ENCODE measurements at regions not wholly inside any gene's neighbourhood (a gene's known extent, or its start where the extent isn't known, plus 50 kb on each side); places are given as distances from the start of the nearest gene placed in this dataset.

GRCh38 chr14:45970621-45971020 lies 681.0 kb downstream of the RPL10L start:
- ChIA-PET POLR2A (no interaction called here), CTCF (no interaction called here)
- no peak for DNase-seq
- Histone ChIP-seq H3K9ac (no peak overlapping the region), H3K9me2 (no peaks in the 10 kb centered on the region), H3K27me3 (ENCODE audit: insufficient read depth) (no peaks in the 10 kb centered on the region), H3K27ac (ENCODE audit: low read depth in 2 of 2, low read length in 1 of 2) (no peak overlapping the region), H3K79me2 (ENCODE audit: insufficient read depth) (no peaks in the 10 kb centered on the region), H3K36me3 (replicated peaks in 1 of 2; ENCODE audit: control insufficient read depth in 1 of 2, insufficient read depth in 2 of 2, low read length in 1 of 2) (no peaks in the 10 kb centered on the region), H4K20me1 (ENCODE audit: insufficient read depth) (no peaks in the 10 kb centered on the region), H3K4me1 (ENCODE audit: control insufficient read depth in 1 of 2, insufficient read depth in 2 of 2, low read depth in 1 of 2, low read length in 1 of 2) (no peaks in the 10 kb centered on the region), H3F3A (replicated peaks; ENCODE audit: insufficient read depth) (no peaks in the 10 kb centered on the region), H2AFZ (ENCODE audit: low read depth) (no peak overlapping the region), H3K4me3 (ENCODE audit: low read depth in 2 of 2, low read length in 1 of 2) (no peak overlapping the region), H3K9me3 (no peaks in the 10 kb centered on the region), H3K4me2 (no peak overlapping the region)
- TF ChIP-seq NRF1 (IDR thresholded peaks at IDR 0.05; ENCODE audit: low read depth, low read length), result no peak
- no peak for TF ChIP-seq JUND (IDR thresholded peaks at IDR 0.05)
- TF ChIP-seq FOXJ3 (CRISPR knock-in tag; IDR thresholded peaks at IDR 0.05), result no peak
- TF ChIP-seq RXRA (IDR thresholded peaks at IDR 0.05; ENCODE audit: borderline replicate concordance, low read depth), result no peak
- no peak for TF ChIP-seq TAF1 (IDR thresholded peaks at IDR 0.05; ENCODE audit: borderline replicate concordance, low read depth, low read length)
- TF ChIP-seq PBX3 (IDR thresholded peaks at IDR 0.05), result no peak
- WGBS (ENCODE audit: low lambda C conversion rate), result 6% methylated on average over 1 of the region's 1 CpG

- H3K4me2 ChIP-seq, result no peak overlapping the region
- no peaks in the 10 kb centered on the region for H4K20me1 ChIP-seq (ENCODE audit: insufficient read depth)
- H3K9me2 ChIP-seq, result no peaks in the 10 kb centered on the region
- no peaks in the 10 kb centered on the region for H3K9me3 ChIP-seq
- no peak overlapping the region for H3K4me3 ChIP-seq (ENCODE audit: low read depth in 2 of 2, low read length in 1 of 2)
- no peaks in the 10 kb centered on the region for H3K79me2 ChIP-seq (ENCODE audit: insufficient read depth)
- H3F3A ChIP-seq (replicated peaks; ENCODE audit: insufficient read depth), result no peaks in the 10 kb centered on the region
- no peak for DNase-seq
- H3K4me1 ChIP-seq (ENCODE audit: control insufficient read depth in 1 of 2, insufficient read depth in 2 of 2, low read depth in 1 of 2, low read length in 1 of 2), result no peaks in the 10 kb centered on the region
- H3K36me3 ChIP-seq (replicated peaks in 1 of 2; ENCODE audit: control insufficient read depth in 1 of 2, insufficient read depth in 2 of 2, low read length in 1 of 2), result no peaks in the 10 kb centered on the region
- H2AFZ ChIP-seq (ENCODE audit: low read depth), result no peak overlapping the region
- no peak overlapping the region for H3K9ac ChIP-seq
- CTCF ChIA-PET, result no interaction called here
- POLR2A ChIA-PET, result no interaction called here
- H3K27ac ChIP-seq (ENCODE audit: low read depth in 2 of 2, low read length in 1 of 2), result no peak overlapping the region
- 20% methylated on average over 1 of the region's 1 CpG for WGBS (ENCODE audit: low lambda C conversion rate)
- no peaks in the 10 kb centered on the region for H3K27me3 ChIP-seq (ENCODE audit: insufficient read depth)
- TF ChIP-seq USF2 (IDR thresholded peaks at IDR 0.05; ENCODE audit: borderline replicate concordance, low read depth, low read length) (no peak), RFX5 (IDR thresholded peaks at IDR 0.05; ENCODE audit: low read length) (no peak), FOXJ3 (CRISPR knock-in tag; IDR thresholded peaks at IDR 0.05) (no peak), GABPA (IDR thresholded peaks at IDR 0.05; ENCODE audit: low read depth) (no peak), MEF2A (IDR thresholded peaks at IDR 0.05; ENCODE audit: borderline replicate concordance, low read depth) (no peak), CHD2 (IDR thresholded peaks at IDR 0.05; ENCODE audit: low read length, partially characterized antibody) (no peak), RXRA (IDR thresholded peaks at IDR 0.05; ENCODE audit: borderline replicate concordance, low read depth) (no peak), IRF3 (IDR thresholded peaks at IDR 0.05; ENCODE audit: low read depth, low read length) (no peak), USF1 (IDR thresholded peaks at IDR 0.05; ENCODE audit: borderline replicate concordance, low read depth) (no peak), TAF1 (IDR thresholded peaks at IDR 0.05; ENCODE audit: borderline replicate concordance, low read depth, low read length) (no peak), RAD21 (IDR thresholded peaks at IDR 0.05; ENCODE audit: low read length) (no peak), TCF12 (IDR thresholded peaks at IDR 0.05) (no peak), TEAD4 (IDR thresholded peaks at IDR 0.05; ENCODE audit: borderline replicate concordance, insufficient read depth) (no peak), GATA2 (CRISPR knock-in tag; IDR thresholded peaks at IDR 0.05) (no peak), CTCF (IDR thresholded peaks at IDR 0.05) (no peak), MXI1 (IDR thresholded peaks at IDR 0.05; ENCODE audit: low read depth, low read length) (no peak), MAX (IDR thresholded peaks at IDR 0.05; ENCODE audit: low read depth) (no peak)
Measured at GRCh38 chr14:45968037-45968436, 683.5 kb downstream of the RPL10L start.
